ENCODE measurements at regions not wholly inside any gene's neighbourhood (a gene's known extent, or its start where the extent isn't known, plus 50 kb on each side); places are given as distances from the start of the nearest gene placed in this dataset.

GRCh38 chr3:116833202-116833601 is 123.6 kb downstream of the TUSC7 start:
- Histone ChIP-seq H3K27me3 (ENCODE audit: control insufficient read depth, insufficient read depth, low read length) (no peaks in the 10 kb centered on the region), H3K36me3 (ENCODE audit: control insufficient read depth in 2 of 3, insufficient read depth in 3 of 3, low read length in 3 of 3) (no peaks in the 10 kb centered on the region), H3K27ac (ENCODE audit: low read depth in 2 of 2, low read length in 2 of 2) (no peak overlapping the region), H3K4me3 (ENCODE audit: low read length in 3 of 3) (no peak overlapping the region), H3K9me3 (ENCODE audit: control insufficient read depth in 2 of 3, insufficient read depth in 1 of 3, low read length in 3 of 3) (no peaks in the 10 kb centered on the region), H3K4me1 (ENCODE audit: control insufficient read depth in 2 of 3, insufficient read depth in 2 of 3, low read depth in 1 of 3, low read length in 3 of 3) (no peaks in the 10 kb centered on the region), H3K9ac (ENCODE audit: low read length in 3 of 3) (no peak overlapping the region)
- FAIRE-seq (no peak), DNase-seq (no peak)
- intact Hi-C loops (cut with DNase I): no loop called here
- TF ChIP-seq CTCF (IDR thresholded peaks at IDR 0.05; ENCODE audit: borderline replicate concordance, extremely low read depth, insufficient read depth): no peak

- Histone ChIP-seq H3K4me1 (ENCODE audit: control insufficient read depth in 2 of 3, insufficient read depth in 2 of 3, low read depth in 1 of 3, low read length in 3 of 3) (no peaks in the 10 kb centered on the region), H3K4me3 (ENCODE audit: low read length in 3 of 3) (no peak overlapping the region), H3K27ac (ENCODE audit: low read depth in 2 of 2, low read length in 2 of 2) (no peak overlapping the region), H3K9me3 (ENCODE audit: control insufficient read depth in 2 of 3, insufficient read depth in 1 of 3, low read length in 3 of 3) (no peaks in the 10 kb centered on the region), H3K27me3 (ENCODE audit: control insufficient read depth, insufficient read depth, low read length) (no peaks in the 10 kb centered on the region), H3K36me3 (ENCODE audit: control insufficient read depth in 2 of 3, insufficient read depth in 3 of 3, low read length in 3 of 3) (no peaks in the 10 kb centered on the region), H3K9ac (ENCODE audit: low read length in 3 of 3) (no peak overlapping the region)
- no peak for TF ChIP-seq CTCF (IDR thresholded peaks at IDR 0.05; ENCODE audit: borderline replicate concordance, extremely low read depth, insufficient read depth)
- no peak for FAIRE-seq
- intact Hi-C loops (cut with DNase I): no loop called here
- DNase-seq: no peak
Observed at GRCh38 chr3:116834816-116835215, 125.2 kb downstream of the TUSC7 start.

GRCh38 chr3:116835658-116836057 is 126.1 kb downstream of the TUSC7 start:
- FAIRE-seq: no peak
- no peaks in the 10 kb centered on the region for H3K9me3 ChIP-seq (ENCODE audit: control insufficient read depth in 2 of 3, insufficient read depth in 1 of 3, low read length in 3 of 3)

More at GRCh38 chr3:116835658-116836057, 126.1 kb downstream of the TUSC7 start:
- Histone ChIP-seq H3K9ac (ENCODE audit: low read length in 3 of 3) (no peak overlapping the region), H3K27me3 (ENCODE audit: control insufficient read depth, insufficient read depth, low read length) (no peaks in the 10 kb centered on the region), H3K36me3 (ENCODE audit: control insufficient read depth in 2 of 3, insufficient read depth in 3 of 3, low read length in 3 of 3) (no peaks in the 10 kb centered on the region), H3K4me3 (ENCODE audit: low read length in 3 of 3) (no peak overlapping the region), H3K4me1 (ENCODE audit: control insufficient read depth in 2 of 3, insufficient read depth in 2 of 3, low read depth in 1 of 3, low read length in 3 of 3) (no peaks in the 10 kb centered on the region), H3K27ac (ENCODE audit: low read depth in 2 of 2, low read length in 2 of 2) (no peak overlapping the region)
- intact Hi-C loops (cut with DNase I): no loop called here
- DNase-seq: no peak
- TF ChIP-seq CTCF (IDR thresholded peaks at IDR 0.05; ENCODE audit: borderline replicate concordance, extremely low read depth, insufficient read depth): no peak

Measured in kidney (tissue), 13 donors.